ENCODE measurements at regions not wholly inside any gene's neighbourhood (a gene's known extent, or its start where the extent isn't known, plus 50 kb on each side); places are given as distances from the start of the nearest gene placed in this dataset.

- TF ChIP-seq PRDM4 (tag by site-specific recombination; IDR thresholded peaks at IDR 0.05) = no peak
- no peak for TF ChIP-seq KLF9 (tag by site-specific recombination; IDR thresholded peaks at IDR 0.05; ENCODE audit: low read depth)
- TF ChIP-seq, protein P1, sequence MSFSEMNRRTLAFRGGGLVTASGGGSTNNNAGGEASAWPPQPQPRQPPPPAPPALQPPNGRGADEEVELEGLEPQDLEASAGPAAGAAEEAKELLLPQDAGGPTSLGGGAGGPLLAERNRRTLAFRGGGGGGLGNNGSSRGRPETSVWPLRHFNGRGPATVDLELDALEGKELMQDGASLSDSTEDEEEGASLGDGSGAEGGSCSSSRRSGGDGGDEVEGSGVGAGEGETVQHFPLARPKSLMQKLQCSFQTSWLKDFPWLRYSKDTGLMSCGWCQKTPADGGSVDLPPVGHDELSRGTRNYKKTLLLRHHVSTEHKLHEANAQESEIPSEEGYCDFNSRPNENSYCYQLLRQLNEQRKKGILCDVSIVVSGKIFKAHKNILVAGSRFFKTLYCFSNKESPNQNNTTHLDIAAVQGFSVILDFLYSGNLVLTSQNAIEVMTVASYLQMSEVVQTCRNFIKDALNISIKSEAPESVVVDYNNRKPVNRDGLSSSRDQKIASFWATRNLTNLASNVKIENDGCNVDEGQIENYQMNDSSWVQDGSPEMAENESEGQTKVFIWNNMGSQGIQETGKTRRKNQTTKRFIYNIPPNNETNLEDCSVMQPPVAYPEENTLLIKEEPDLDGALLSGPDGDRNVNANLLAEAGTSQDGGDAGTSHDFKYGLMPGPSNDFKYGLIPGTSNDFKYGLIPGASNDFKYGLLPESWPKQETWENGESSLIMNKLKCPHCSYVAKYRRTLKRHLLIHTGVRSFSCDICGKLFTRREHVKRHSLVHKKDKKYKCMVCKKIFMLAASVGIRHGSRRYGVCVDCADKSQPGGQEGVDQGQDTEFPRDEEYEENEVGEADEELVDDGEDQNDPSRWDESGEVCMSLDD (tag by site-specific recombination; IDR thresholded peaks at IDR 0.05) = no peak
- TF ChIP-seq ZNF76 (tag by site-specific recombination; IDR thresholded peaks at IDR 0.05; ENCODE audit: borderline replicate concordance, low read depth) = no peak
- no peak for TF ChIP-seq ZNF16 (tag by site-specific recombination; IDR thresholded peaks at IDR 0.05; ENCODE audit: low read depth)
- TF ChIP-seq ZNF26 (tag by site-specific recombination; IDR thresholded peaks at IDR 0.05) = no peak
- no peak for TF ChIP-seq HOXA7 (CRISPR knock-in tag; IDR thresholded peaks at IDR 0.05; ENCODE audit: borderline replicate concordance)
- TF ChIP-seq ZNF211 (tag by site-specific recombination; IDR thresholded peaks at IDR 0.05; ENCODE audit: low read depth) = no peak
These were observed 254.2 kb upstream of the NWD2 start (continued) for GRCh38 chr4:36990128-36990872.

- no peak for TF ChIP-seq ZBTB44 (tag by site-specific recombination; IDR thresholded peaks at IDR 0.05)
- CTCF ChIA-PET = no interaction called here
- H3K4me1 ChIP-seq (ENCODE audit: control insufficient read depth, insufficient read depth, low read length) = no peaks in the 10 kb centered on the region
- no peaks in the 10 kb centered on the region for H3K36me3 ChIP-seq (ENCODE audit: control insufficient read depth in 2 of 2, insufficient read depth in 1 of 2, low read length in 2 of 2)
- POLR2A ChIA-PET = no interaction called here
- H3K9me3 ChIP-seq (ENCODE audit: control insufficient read depth, insufficient read depth, low read depth, low read length) = no peaks in the 10 kb centered on the region
- H3K27ac ChIP-seq (ENCODE audit: extremely low read depth, low read depth, low read length) = no peak overlapping the region
- H3K4me3 ChIP-seq (ENCODE audit: low read depth, low read length) = no peak overlapping the region
These were observed 246.8 kb upstream of the NWD2 start for GRCh38 chr4:36997727-36998126.

DNA sequence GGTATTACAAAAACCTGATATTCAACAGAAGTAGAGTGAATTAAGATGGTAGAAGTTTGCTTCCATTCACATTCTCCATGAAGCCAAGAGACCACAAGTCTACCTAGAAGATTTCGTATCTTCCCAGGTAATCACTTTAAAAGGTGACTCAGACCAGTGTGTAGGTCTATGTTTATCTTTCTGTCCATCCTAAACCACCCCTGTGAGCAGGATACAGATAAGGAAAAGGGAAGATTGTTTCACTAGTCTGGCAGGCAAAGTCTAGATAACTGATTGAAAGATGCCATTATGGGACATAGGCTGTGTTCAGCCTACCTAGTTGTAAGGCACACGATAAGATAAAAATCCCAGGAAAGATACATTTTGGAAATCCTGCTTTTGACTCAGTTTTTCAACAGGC, 244.3 kb upstream of the NWD2 start:
- H3K27ac ChIP-seq (ENCODE audit: extremely low read depth, low read depth, low read length) = no peak overlapping the region
- H3K36me3 ChIP-seq (ENCODE audit: control insufficient read depth in 2 of 2, insufficient read depth in 1 of 2, low read length in 2 of 2) = no peaks in the 10 kb centered on the region
- POLR2A ChIA-PET = no interaction called here
- CTCF ChIA-PET = interaction anchor here (0.6 kb wide), 1 partner anchor 45 kb away, joined by 4 read pairs; no protein-coding TSS in a partner anchor
- H3K9me3 ChIP-seq (ENCODE audit: control insufficient read depth, insufficient read depth, low read depth, low read length) = no peaks in the 10 kb centered on the region
- no peaks in the 10 kb centered on the region for H3K4me1 ChIP-seq (ENCODE audit: control insufficient read depth, insufficient read depth, low read length)
- H3K4me3 ChIP-seq (ENCODE audit: low read depth, low read length) = no peak overlapping the region
- TF ChIP-seq ZNF2 (tag by site-specific recombination; IDR thresholded peaks at IDR 0.05) = no peak
- no peak for TF ChIP-seq ZNF837 (tag by site-specific recombination; IDR thresholded peaks at IDR 0.05)
- no peak for TF ChIP-seq HOXC10 (CRISPR knock-in tag; IDR thresholded peaks at IDR 0.05)
- no peak for TF ChIP-seq ZFP69B (tag by site-specific recombination; IDR thresholded peaks at IDR 0.05)
- TF ChIP-seq ZBTB17 (tag by site-specific recombination; IDR thresholded peaks at IDR 0.05) = no peak
- no peak for TF ChIP-seq SP7 (tag by site-specific recombination; IDR thresholded peaks at IDR 0.05)
- TF ChIP-seq, protein P2, sequence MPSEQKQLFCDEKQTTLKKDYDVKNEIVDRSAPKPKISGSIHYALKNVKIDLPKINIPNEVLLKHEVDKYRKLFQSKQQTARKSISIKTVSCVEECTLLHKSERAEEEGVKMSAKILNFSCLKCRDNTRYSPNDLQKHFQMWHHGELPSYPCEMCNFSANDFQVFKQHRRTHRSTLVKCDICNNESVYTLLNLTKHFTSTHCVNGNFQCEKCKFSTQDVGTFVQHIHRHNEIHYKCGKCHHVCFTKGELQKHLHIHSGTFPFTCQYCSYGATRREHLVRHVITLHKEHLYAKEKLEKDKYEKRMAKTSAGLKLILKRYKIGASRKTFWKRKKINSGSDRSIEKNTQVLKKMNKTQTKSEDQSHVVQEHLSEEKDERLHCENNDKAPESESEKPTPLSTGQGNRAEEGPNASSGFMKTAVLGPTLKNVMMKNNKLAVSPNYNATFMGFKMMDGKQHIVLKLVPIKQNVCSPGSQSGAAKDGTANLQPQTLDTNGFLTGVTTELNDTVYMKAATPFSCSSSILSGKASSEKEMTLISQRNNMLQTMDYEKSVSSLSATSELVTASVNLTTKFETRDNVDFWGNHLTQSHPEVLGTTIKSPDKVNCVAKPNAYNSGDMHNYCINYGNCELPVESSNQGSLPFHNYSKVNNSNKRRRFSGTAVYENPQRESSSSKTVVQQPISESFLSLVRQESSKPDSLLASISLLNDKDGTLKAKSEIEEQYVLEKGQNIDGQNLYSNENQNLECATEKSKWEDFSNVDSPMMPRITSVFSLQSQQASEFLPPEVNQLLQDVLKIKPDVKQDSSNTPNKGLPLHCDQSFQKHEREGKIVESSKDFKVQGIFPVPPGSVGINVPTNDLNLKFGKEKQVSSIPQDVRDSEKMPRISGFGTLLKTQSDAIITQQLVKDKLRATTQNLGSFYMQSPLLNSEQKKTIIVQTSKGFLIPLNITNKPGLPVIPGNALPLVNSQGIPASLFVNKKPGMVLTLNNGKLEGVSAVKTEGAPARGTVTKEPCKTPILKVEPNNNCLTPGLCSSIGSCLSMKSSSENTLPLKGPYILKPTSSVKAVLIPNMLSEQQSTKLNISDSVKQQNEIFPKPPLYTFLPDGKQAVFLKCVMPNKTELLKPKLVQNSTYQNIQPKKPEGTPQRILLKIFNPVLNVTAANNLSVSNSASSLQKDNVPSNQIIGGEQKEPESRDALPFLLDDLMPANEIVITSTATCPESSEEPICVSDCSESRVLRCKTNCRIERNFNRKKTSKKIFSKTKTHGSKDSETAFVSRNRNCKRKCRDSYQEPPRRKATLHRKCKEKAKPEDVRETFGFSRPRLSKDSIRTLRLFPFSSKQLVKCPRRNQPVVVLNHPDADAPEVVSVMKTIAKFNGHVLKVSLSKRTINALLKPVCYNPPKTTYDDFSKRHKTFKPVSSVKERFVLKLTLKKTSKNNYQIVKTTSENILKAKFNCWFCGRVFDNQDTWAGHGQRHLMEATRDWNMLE (tag by site-specific recombination; conservative IDR thresholded peaks at IDR 0.05; ENCODE audit: low read depth) = no peak

Data from HEK293 (cell line).